GM12865 (cell line): ENCODE measurements at regions not wholly inside any gene's neighbourhood (a gene's known extent, or its start where the extent isn't known, plus 50 kb on each side); places are given as distances from the start of the nearest gene placed in this dataset.

Experiments used
- DNase-seq: peaks from one replicate; pipeline ENCODE4 v3.0.0; 2010; ENCODE audit warnings: low read depth
- H3K4me3 ChIP-seq: 2 replicates; pipeline ENCODE4 v1.5.1; 2011; ENCODE audit warnings: mild to moderate bottlenecking, low read depth, low read length, control low read depth
- TF ChIP-seq, protein P1 (sequence below): IDR thresholded peaks from 2 replicates; pipeline ENCODE4 v1.5.1; 2011; ENCODE audit warnings: low read length, control low read depth, low read depth, inconsistent platforms; ENCODE audit not compliant: insufficient read depth; ENCODE audit errors: missing control alignments

DNA sequence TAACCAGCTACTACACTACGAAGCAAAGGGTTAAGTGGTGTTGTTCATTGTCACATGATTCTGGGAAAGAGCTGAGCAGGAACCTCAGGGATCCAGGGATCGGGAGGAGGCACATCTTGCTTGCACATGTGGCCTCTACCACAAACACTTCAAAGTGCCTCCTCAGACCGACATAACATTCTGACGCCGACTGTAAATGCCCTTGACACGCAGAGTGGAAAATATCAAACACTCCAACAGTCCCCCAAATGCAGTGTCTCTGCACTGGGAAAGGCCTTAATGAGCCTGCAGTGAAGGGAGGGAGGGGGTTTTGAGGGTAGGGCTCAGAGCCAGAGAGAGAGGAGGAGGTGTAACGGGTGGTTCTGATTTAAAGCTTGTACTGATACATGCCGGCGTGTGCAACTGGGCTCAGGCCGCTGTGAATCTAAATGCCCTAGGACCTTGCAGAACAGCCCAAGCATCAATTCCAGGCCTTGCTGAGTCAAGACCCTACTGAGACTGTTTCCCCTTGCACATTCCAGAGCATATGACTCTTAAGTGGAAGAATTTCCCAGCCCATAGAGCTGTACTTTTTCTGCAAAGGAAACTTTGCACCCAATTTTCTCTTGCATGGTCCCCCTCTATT, 163.7 kb downstream of the NTMT2 start:
- TF ChIP-seq, protein P1, sequence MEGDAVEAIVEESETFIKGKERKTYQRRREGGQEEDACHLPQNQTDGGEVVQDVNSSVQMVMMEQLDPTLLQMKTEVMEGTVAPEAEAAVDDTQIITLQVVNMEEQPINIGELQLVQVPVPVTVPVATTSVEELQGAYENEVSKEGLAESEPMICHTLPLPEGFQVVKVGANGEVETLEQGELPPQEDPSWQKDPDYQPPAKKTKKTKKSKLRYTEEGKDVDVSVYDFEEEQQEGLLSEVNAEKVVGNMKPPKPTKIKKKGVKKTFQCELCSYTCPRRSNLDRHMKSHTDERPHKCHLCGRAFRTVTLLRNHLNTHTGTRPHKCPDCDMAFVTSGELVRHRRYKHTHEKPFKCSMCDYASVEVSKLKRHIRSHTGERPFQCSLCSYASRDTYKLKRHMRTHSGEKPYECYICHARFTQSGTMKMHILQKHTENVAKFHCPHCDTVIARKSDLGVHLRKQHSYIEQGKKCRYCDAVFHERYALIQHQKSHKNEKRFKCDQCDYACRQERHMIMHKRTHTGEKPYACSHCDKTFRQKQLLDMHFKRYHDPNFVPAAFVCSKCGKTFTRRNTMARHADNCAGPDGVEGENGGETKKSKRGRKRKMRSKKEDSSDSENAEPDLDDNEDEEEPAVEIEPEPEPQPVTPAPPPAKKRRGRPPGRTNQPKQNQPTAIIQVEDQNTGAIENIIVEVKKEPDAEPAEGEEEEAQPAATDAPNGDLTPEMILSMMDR = no peak
- DNase-seq = no peak
- H3K4me3 ChIP-seq = no peak overlapping the region

DNA sequence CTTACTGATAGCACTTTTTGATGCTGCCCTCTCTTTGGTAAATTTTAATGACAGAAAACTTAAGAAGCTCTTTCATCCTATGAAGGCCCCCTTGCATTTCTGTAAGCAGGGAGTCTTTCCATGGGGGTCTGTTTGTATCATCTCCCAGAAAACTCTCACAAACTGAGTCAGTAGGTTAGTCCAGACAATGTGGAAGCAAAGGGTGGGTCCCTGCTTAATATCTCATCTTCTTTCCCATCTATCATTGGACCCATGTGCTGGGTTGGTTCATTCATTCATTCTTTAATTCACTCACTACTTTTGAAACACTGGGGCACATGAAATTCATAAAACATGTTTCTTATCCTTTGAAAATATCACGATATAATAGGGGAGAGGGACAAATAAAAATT, 164.3 kb downstream of the NTMT2 start:
- no peak for DNase-seq
- TF ChIP-seq, protein P1 = no peak
- no peak overlapping the region for H3K4me3 ChIP-seq

DNA sequence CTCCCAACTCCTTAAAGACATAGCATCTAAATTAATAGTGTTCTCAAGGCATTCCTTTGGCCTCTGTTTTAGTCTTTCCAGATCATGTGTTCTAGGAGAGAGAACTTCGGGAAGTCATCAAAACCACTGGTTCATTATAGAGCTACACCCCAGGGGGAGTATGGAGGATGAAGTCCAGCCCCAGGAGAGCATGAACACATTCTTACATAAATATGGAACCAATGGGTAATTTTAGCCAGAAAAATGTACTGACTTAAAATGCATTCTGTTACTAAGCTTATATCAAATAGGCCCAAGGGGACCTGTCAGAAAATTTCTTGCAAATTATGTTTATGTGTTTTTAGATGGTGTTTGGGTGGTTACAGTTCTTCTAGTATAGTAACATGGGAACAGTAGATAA, 165.2 kb downstream of the NTMT2 start:
- TF ChIP-seq, protein P1 = no peak
- no peak overlapping the region for H3K4me3 ChIP-seq
- no peak for DNase-seq

DNA sequence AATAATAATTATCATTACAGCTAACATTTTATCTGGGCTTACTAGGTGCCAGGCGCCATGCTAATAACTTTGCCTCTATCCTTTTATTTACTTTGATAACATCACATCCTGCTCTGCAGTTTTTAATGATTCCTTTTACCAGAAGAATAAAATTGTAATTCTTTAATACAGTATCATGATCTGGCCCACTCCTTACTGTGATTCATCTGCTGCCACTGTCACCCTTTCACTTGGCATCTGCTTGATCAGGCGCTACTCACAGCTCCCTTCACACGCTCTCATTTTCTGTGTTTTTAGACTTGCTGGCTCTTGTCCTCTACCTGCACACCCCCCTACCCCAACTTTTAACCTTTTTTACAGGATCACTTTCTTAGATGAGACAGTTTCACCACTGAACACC, 167.5 kb downstream of the NTMT2 start:
- TF ChIP-seq, protein P1 = no peak
- DNase-seq = no peak
- no peak overlapping the region for H3K4me3 ChIP-seq

DNA sequence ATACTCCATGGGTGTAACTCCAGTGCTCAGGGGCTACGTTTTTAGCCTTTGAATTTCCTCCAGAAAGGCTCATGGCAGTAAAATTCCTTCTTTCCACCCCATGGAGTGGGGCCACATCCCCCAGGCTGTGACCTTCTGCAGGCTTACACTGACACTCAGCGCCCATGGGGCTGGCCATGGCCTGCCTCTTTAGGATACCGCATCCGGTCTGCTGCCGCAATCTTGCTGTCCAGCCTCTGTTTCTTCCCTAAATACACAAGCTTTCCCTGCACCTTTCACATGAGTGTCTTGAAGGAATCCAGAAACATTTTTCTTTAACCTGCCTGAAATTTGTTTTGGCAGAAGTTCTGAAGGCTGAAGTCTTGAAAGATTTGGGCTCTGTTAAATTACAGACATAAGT, 170.5 kb downstream of the NTMT2 start:
- TF ChIP-seq, protein P1 = no peak
- H3K4me3 ChIP-seq = no peak overlapping the region
- DNase-seq = no peak

DNA sequence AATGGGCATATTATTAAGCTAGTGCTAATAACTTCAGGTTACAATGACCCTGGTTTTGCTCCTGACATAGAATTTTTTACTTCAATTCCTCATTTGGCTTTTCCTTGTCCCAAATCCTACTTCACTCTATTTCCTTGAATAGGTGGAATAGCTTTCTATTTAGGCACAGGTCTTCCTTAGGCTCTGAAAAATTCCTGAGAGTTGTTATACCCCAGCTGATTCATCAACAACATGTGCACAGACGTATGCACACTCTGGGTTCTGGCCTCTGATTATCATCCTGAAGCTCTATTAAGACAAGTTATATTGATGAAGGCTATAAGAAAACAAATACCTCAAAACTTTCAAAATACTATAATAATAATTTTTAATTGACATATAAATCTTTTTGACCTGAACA, 172.4 kb downstream of the NTMT2 start:
- H3K4me3 ChIP-seq = no peak overlapping the region
- TF ChIP-seq, protein P1 = no peak
- no peak for DNase-seq

DNA sequence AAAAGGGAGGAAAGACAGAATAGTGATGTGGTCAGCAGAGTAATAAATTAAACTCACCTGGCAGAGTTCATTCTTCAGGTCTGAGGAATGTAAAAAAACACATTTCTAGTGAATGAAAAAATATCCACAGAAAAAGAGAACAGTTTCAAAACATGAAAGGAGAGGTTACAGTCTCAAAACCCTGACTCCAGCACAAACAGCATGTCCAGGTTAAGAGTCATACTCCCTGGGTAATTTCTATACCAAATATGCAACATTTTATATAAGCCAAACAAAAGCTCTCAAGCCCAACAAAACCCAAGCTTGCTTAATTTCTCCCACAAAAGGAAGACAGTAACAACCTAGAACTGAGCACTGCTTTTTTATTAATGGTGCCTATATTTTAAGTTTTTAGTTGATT, 173.0 kb downstream of the NTMT2 start:
- no peak for DNase-seq
- TF ChIP-seq, protein P1 = no peak
- no peak overlapping the region for H3K4me3 ChIP-seq
